IMR-90 (cell line): ENCODE measurements at regions not wholly inside any gene's neighbourhood (a gene's known extent, or its start where the extent isn't known, plus 50 kb on each side); places are given as distances from the start of the nearest gene placed in this dataset.

ENCODE experiments used
- ATAC-seq: fragments of 200-7000 bp; cut with Tn5 transposase; 2 replicates; pipeline ENCODE4 v1.9.1; 2020; ENCODE audit warnings: low read depth, mild to moderate bottlenecking, moderate library complexity
- BruUV-seq: library from RNA; stranded (reverse); fragments of 400-500 nt; replicated peaks from 2 replicates; lab custom pipeline; 2021; lab: Mats Ljungman, UMichigan
- CTCF ChIA-PET: fragments of 300-600 bp; formaldehyde crosslinking; extraction: SDS; loops from one replicate; lab custom pipeline; 2021; ENCODE audit warnings: antibody characterized with exemption; lab: Yijun Ruan, JAX
- POLR2A ChIA-PET: fragments of 300-600 bp; sonication (Branson Sonifier 250); formaldehyde crosslinking; loops from one replicate; lab custom pipeline; 2022; ENCODE audit warnings: antibody characterized with exemption; ENCODE audit not compliant: unreplicated experiment; lab: Charles Lee
- DNase-seq: peaks from one replicate; pipeline ENCODE4 v3.0.0; 2013
- H2AFZ ChIP-seq: replicated peaks from 2 replicates; pipeline ENCODE3; 2013; ENCODE audit warnings: low read length, mild to moderate bottlenecking; ENCODE audit not compliant: poor library complexity
- H2AK5ac ChIP-seq: 2 replicates; pipeline ENCODE4 v1.6.1; 2013; ENCODE audit warnings: low read depth, low read length, inconsistent platforms
- H2AK9ac ChIP-seq: replicated peaks from 2 replicates; pipeline ENCODE3; 2013; ENCODE audit warnings: mild to moderate bottlenecking, low read depth, low read length, moderate library complexity; ENCODE audit not compliant: poor library complexity
- H2BK120ac ChIP-seq: 2 replicates; pipeline ENCODE4 v1.6.1; 2013; ENCODE audit warnings: low read depth, low read length, inconsistent platforms
- H2BK15ac ChIP-seq: 3 replicates; pipeline ENCODE4 v1.6.1; 2013; ENCODE audit warnings: low read depth, low read length, inconsistent platforms
- H2BK20ac ChIP-seq: 2 replicates; pipeline ENCODE4 v1.6.1; 2013; ENCODE audit warnings: low read depth, mild to moderate bottlenecking, inconsistent platforms, low read length, moderate library complexity
- H2BK5ac ChIP-seq: 2 replicates; pipeline ENCODE4 v1.6.1; 2013; ENCODE audit warnings: mild to moderate bottlenecking, low read depth, low read length, inconsistent platforms; ENCODE audit not compliant: poor library complexity, severe bottlenecking
- H3K14ac ChIP-seq: replicated peaks from 2 replicates; pipeline ENCODE4 v1.6.1; 2013; ENCODE audit warnings: low read depth, low read length, inconsistent platforms
- H3K18ac ChIP-seq: 2 replicates; pipeline ENCODE4 v1.6.1; 2013; ENCODE audit warnings: low read depth, low read length, control low read depth
- H3K23ac ChIP-seq: 2 replicates; pipeline ENCODE4 v1.6.1; 2013; ENCODE audit warnings: low read depth, low read length, inconsistent platforms
- H3K27ac ChIP-seq: 2 replicates; pipeline ENCODE4 v1.5.1; 2013; ENCODE audit warnings: mild to moderate bottlenecking, control low read depth, low read length; ENCODE audit not compliant: insufficient read depth
- H3K27me3 ChIP-seq: 2 replicates; pipeline ENCODE4 v1.6.1; 2013; ENCODE audit warnings: low read length; ENCODE audit not compliant: control insufficient read depth, insufficient read depth
- H3K36me3 ChIP-seq: 2 replicates; pipeline ENCODE4 v1.6.1; 2013; ENCODE audit warnings: low read length, mixed read lengths; ENCODE audit not compliant: control insufficient read depth, insufficient read depth
- H3K4ac ChIP-seq: 2 replicates; pipeline ENCODE4 v1.6.1; 2013; ENCODE audit warnings: low read depth, low read length, inconsistent platforms
- H3K4me1 ChIP-seq: 2 replicates; pipeline ENCODE4 v1.6.1; 2013; ENCODE audit warnings: low read length, mixed read lengths; ENCODE audit not compliant: control insufficient read depth, insufficient read depth
- H3K4me2 ChIP-seq: 2 replicates; pipeline ENCODE4 v1.6.1; 2013; ENCODE audit warnings: low read depth, mild to moderate bottlenecking, control low read depth, low read length, moderate library complexity
- H3K4me3 ChIP-seq: 2 replicates; pipeline ENCODE4 v1.5.1; 2013; ENCODE audit warnings: low read depth, mild to moderate bottlenecking, control low read depth, low read length, moderate library complexity; ENCODE audit not compliant: insufficient read depth
- H3K56ac ChIP-seq: 2 replicates; pipeline ENCODE4 v1.6.1; 2013; ENCODE audit warnings: low read length, inconsistent platforms; ENCODE audit not compliant: insufficient read depth; ENCODE audit errors: extremely low read depth
- H3K79me1 ChIP-seq, 2 experiments: 2 replicates each; pipeline ENCODE4 v1.6.1; 2013; ENCODE audit warnings: low read length in 2 of 2, inconsistent platforms in 1 of 2, low read depth in 1 of 2
- H3K9ac ChIP-seq: 2 replicates; pipeline ENCODE4 v1.6.1; 2013; ENCODE audit warnings: low read depth, low read length, control low read depth
- H3K9me1 ChIP-seq: 2 replicates; pipeline ENCODE4 v1.6.1; 2013; ENCODE audit warnings: low read length, inconsistent platforms; ENCODE audit not compliant: insufficient read depth
- H3K9me3 ChIP-seq: 2 replicates; pipeline ENCODE4 v1.6.1; 2013; ENCODE audit warnings: low read length; ENCODE audit not compliant: control insufficient read depth, insufficient read depth
- H4K20me1 ChIP-seq: 2 replicates; pipeline ENCODE4 v1.6.1; 2013; ENCODE audit warnings: low read length, inconsistent platforms; ENCODE audit not compliant: insufficient read depth
- H4K5ac ChIP-seq: 2 replicates; pipeline ENCODE4 v1.6.1; 2013; ENCODE audit warnings: mild to moderate bottlenecking, low read depth, low read length, control low read depth
- H4K8ac ChIP-seq, 2 experiments: 2 replicates each; pipeline ENCODE4 v1.6.1; 2013; ENCODE audit warnings: low read depth in 2 of 2, low read length in 2 of 2, control low read depth in 1 of 2, inconsistent platforms in 1 of 2
- H4K91ac ChIP-seq: 2 replicates; pipeline ENCODE4 v1.6.1; 2013; ENCODE audit warnings: low read depth, low read length, inconsistent platforms; ENCODE audit not compliant: insufficient read depth
- BHLHE40 ChIP-seq: fragments of 150-350 bp; IDR thresholded peaks from 2 replicates; pipeline ENCODE4 v1.6.1; 2016; ENCODE audit warnings: mild to moderate bottlenecking, low read depth, low read length
- CEBPB ChIP-seq: IDR thresholded peaks from 2 replicates; pipeline ENCODE4 v1.6.1; 2012; ENCODE audit warnings: low read depth, low read length, improper control_type of control experiment
- CHD1 ChIP-seq: IDR thresholded peaks from 2 replicates; pipeline ENCODE4 v1.6.1; 2012; ENCODE audit warnings: low read depth, low read length, improper control_type of control experiment
- FOS ChIP-seq: fragments of 150-350 bp; IDR thresholded peaks from 2 replicates; pipeline ENCODE4 v1.6.1; 2016; ENCODE audit warnings: low read depth, low read length
- MAFK ChIP-seq: IDR thresholded peaks from 2 replicates; pipeline ENCODE4 v1.6.1; 2012; ENCODE audit warnings: low read depth, low read length, improper control_type of control experiment
- MAZ ChIP-seq: IDR thresholded peaks from 2 replicates; pipeline ENCODE4 v1.6.1; 2012; ENCODE audit warnings: low read depth, mild to moderate bottlenecking, low read length, improper control_type of control experiment, moderate library complexity, borderline replicate concordance
- MXI1 ChIP-seq: IDR thresholded peaks from 2 replicates; pipeline ENCODE4 v1.6.1; 2012; ENCODE audit warnings: low read depth, mild to moderate bottlenecking, low read length, moderate library complexity, borderline replicate concordance
- NFE2L2 ChIP-seq: fragments of 150-350 bp; IDR thresholded peaks from 2 replicates; pipeline ENCODE4 v1.6.1; 2016; ENCODE audit warnings: low read depth, mild to moderate bottlenecking, low read length
- POLR2A ChIP-seq: IDR thresholded peaks from 2 replicates; pipeline ENCODE4 v1.6.1; 2012; ENCODE audit warnings: mild to moderate bottlenecking, low read depth, low read length
- RAD21 ChIP-seq: IDR thresholded peaks from 2 replicates; pipeline ENCODE4 v1.6.1; 2012; ENCODE audit warnings: low read length, improper control_type of control experiment
- RCOR1 ChIP-seq: IDR thresholded peaks from 2 replicates; pipeline ENCODE4 v1.6.1; 2012; ENCODE audit warnings: mild to moderate bottlenecking, low read length, improper control_type of control experiment; ENCODE audit not compliant: insufficient replicate concordance
- RFX5 ChIP-seq: IDR thresholded peaks from 2 replicates; pipeline ENCODE4 v1.8.0; 2012; ENCODE audit warnings: low read depth, mild to moderate bottlenecking, low read length, moderate library complexity
- SMC3 ChIP-seq: fragments of 150-350 bp; IDR thresholded peaks from 2 replicates; pipeline ENCODE4 v1.6.1; 2016; ENCODE audit warnings: low read depth, mild to moderate bottlenecking, antibody characterized with exemption, low read length, moderate library complexity
- WGBS, 2 experiments: methylation state at CpG; one replicate each; pipeline versions ENCODE4 v1.1.5 to v1.1.7; 2013; ENCODE audit warnings: missing lambda C conversion rate in 2 of 2; ENCODE audit not compliant: insufficient read length in 1 of 2; ENCODE audit errors: extremely low coverage in 2 of 2; 5-methylcytosine and 5-hydroxymethylcytosine counted together
- dilution Hi-C: fragments of 300-500 bp; cut with HindIII; formaldehyde crosslinking; loops from one replicate; pipeline ENCODE4 v1.14.3; 2018; ENCODE audit warnings: low sequenced_read_pairs; ENCODE audit not compliant: unreplicated experiment
- in situ Hi-C: fragments of 300-500 bp; cut with MboI; formaldehyde crosslinking; loops from 3 replicates; pipeline ENCODE4 v1.14.3; 2019; ENCODE audit warnings: low sequenced_read_pairs, inconsistent platforms, mixed read lengths
- intact Hi-C: fragments of 100-400 bp; cut with micrococcal nuclease; formaldehyde crosslinking; loops from 2 replicates; pipeline ENCODE4 v1.10.0; 2022
- TF ChIP-seq, protein P1 (sequence below): fragments of 150-350 bp; IDR thresholded peaks from 2 replicates; pipeline ENCODE4 v1.6.1; 2017; ENCODE audit warnings: mild to moderate bottlenecking, antibody characterized with exemption, low read length, low read depth
- TF ChIP-seq, protein P2 (sequence below): conservative IDR thresholded peaks from 2 replicates; pipeline ENCODE4 v1.5.1; 2012; ENCODE audit warnings: mild to moderate bottlenecking, low read depth, low read length, improper control_type of control experiment
- TF ChIP-seq, protein P3 (sequence below): fragments of 150-350 bp; IDR thresholded peaks from 2 replicates; pipeline ENCODE4 v1.6.1; 2016; ENCODE audit warnings: low read depth, mild to moderate bottlenecking, low read length, moderate library complexity, borderline replicate concordance

DNA sequence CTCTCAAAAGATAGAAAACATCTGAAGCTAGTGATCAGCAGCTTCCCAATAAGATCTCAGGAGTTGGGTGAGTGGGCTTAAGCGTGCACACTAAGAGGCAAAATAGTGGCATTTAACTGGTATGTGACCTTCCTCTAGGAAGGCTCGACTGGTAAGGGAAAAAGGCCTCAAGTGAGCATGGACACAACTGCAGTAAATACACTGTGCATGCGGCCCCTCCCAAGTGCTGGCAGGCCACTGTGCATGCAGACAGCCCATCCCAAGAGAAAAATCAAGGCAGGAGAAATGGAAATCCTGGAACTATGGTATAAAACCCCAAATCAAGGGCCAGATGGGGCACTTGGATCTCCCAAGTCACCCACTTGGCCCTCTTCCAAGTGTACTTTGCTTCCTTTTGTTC lies 112.7 kb downstream of the SMC2 start:
- Histone ChIP-seq H3K36me3 (no peaks in the 10 kb centered on the region), H2BK120ac (no peak overlapping the region), H3K4me2 (no peak overlapping the region), H3K27me3 (no peaks in the 10 kb centered on the region), H4K8ac (no peak overlapping the region), H3K14ac (no peak overlapping the region), H3K9me1 (no peaks in the 10 kb centered on the region), H2AK5ac (no peak overlapping the region), H3K4me1 (no peaks in the 10 kb centered on the region), H2BK5ac (no peak overlapping the region), H3K27ac (no peak overlapping the region), H3K4ac (no peak overlapping the region), H4K20me1 (no peaks in the 10 kb centered on the region), H3K79me1 (no peaks in the 10 kb centered on the region), H2AFZ (no peak overlapping the region), H4K5ac (no peak overlapping the region), H3K56ac (no peak overlapping the region), H2BK20ac (no peak overlapping the region), H2BK15ac (no peak overlapping the region), H2AK9ac (no peak overlapping the region), H4K91ac (no peak overlapping the region), H3K9me3 (no peaks in the 10 kb centered on the region), H3K9ac (no peak overlapping the region), H3K4me3 (no peak overlapping the region), H3K23ac (no peak overlapping the region), H3K18ac (no peak overlapping the region)
- no TSS peak for BruUV-seq
- ATAC-seq (no peak), DNase-seq (no peak)
- no peak for TF ChIP-seq RAD21
- TF ChIP-seq NFE2L2, result no peak
- TF ChIP-seq FOS, result no peak
- TF ChIP-seq, protein P1, sequence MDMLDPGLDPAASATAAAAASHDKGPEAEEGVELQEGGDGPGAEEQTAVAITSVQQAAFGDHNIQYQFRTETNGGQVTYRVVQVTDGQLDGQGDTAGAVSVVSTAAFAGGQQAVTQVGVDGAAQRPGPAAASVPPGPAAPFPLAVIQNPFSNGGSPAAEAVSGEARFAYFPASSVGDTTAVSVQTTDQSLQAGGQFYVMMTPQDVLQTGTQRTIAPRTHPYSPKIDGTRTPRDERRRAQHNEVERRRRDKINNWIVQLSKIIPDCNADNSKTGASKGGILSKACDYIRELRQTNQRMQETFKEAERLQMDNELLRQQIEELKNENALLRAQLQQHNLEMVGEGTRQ, result no peak
- TF ChIP-seq MXI1, result no peak
- no peak for TF ChIP-seq MAZ
- TF ChIP-seq RCOR1, result no peak
- no peak for TF ChIP-seq RFX5
- TF ChIP-seq SMC3, result no peak
- TF ChIP-seq MAFK, result no peak
- TF ChIP-seq CHD1, result no peak
- no peak for TF ChIP-seq CEBPB
- TF ChIP-seq, protein P2, sequence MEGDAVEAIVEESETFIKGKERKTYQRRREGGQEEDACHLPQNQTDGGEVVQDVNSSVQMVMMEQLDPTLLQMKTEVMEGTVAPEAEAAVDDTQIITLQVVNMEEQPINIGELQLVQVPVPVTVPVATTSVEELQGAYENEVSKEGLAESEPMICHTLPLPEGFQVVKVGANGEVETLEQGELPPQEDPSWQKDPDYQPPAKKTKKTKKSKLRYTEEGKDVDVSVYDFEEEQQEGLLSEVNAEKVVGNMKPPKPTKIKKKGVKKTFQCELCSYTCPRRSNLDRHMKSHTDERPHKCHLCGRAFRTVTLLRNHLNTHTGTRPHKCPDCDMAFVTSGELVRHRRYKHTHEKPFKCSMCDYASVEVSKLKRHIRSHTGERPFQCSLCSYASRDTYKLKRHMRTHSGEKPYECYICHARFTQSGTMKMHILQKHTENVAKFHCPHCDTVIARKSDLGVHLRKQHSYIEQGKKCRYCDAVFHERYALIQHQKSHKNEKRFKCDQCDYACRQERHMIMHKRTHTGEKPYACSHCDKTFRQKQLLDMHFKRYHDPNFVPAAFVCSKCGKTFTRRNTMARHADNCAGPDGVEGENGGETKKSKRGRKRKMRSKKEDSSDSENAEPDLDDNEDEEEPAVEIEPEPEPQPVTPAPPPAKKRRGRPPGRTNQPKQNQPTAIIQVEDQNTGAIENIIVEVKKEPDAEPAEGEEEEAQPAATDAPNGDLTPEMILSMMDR, result no peak
- no peak for TF ChIP-seq POLR2A
- TF ChIP-seq, protein P3, sequence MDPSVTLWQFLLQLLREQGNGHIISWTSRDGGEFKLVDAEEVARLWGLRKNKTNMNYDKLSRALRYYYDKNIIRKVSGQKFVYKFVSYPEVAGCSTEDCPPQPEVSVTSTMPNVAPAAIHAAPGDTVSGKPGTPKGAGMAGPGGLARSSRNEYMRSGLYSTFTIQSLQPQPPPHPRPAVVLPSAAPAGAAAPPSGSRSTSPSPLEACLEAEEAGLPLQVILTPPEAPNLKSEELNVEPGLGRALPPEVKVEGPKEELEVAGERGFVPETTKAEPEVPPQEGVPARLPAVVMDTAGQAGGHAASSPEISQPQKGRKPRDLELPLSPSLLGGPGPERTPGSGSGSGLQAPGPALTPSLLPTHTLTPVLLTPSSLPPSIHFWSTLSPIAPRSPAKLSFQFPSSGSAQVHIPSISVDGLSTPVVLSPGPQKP, result no peak
- TF ChIP-seq BHLHE40, result no peak
- CTCF ChIA-PET, result no interaction called here
- POLR2A ChIA-PET, result no interaction called here
- intact Hi-C loops (no loop called here), in situ Hi-C loops (no loop called here), dilution Hi-C loops (no loop called here)
- WGBS, 2 experiments, result 17% methylated on average over 1 of the region's 3 CpGs; no CpG with 5 or more reads in 1 of the 2 experiments
